PFSK-1 (cell line): ENCODE measurements at regions not wholly inside any gene's neighbourhood (a gene's known extent, or its start where the extent isn't known, plus 50 kb on each side); places are given as distances from the start of the nearest gene placed in this dataset.

ENCODE experiments used
- POLR2AphosphoS5 ChIP-seq: IDR thresholded peaks from 2 replicates; pipeline ENCODE4 v1.6.1; 2012; ENCODE audit warnings: low read depth, mild to moderate bottlenecking, control low read depth, low read length, moderate library complexity
- SIN3A ChIP-seq: IDR thresholded peaks from 2 replicates; pipeline ENCODE4 v1.6.1; 2012; ENCODE audit warnings: mild to moderate bottlenecking, low read length, moderate library complexity, borderline replicate concordance; ENCODE audit not compliant: insufficient read depth
- TAF1 ChIP-seq: IDR thresholded peaks from 2 replicates; pipeline ENCODE4 v1.6.1; 2012; ENCODE audit warnings: low read length, control low read depth, borderline replicate concordance; ENCODE audit not compliant: insufficient read depth
- TF ChIP-seq, protein P1 (sequence below), 2 experiments: IDR thresholded peaks; 2 replicates each; pipeline versions ENCODE4 v1.6.1 to v1.8.0; 2011 to 2012; ENCODE audit warnings: low read depth in 2 of 2, low read length in 2 of 2, control low read depth in 1 of 2, inconsistent platforms in 1 of 2, mild to moderate bottlenecking in 1 of 2, moderate library complexity in 1 of 2; ENCODE audit not compliant: insufficient read depth in 1 of 2

DNA sequence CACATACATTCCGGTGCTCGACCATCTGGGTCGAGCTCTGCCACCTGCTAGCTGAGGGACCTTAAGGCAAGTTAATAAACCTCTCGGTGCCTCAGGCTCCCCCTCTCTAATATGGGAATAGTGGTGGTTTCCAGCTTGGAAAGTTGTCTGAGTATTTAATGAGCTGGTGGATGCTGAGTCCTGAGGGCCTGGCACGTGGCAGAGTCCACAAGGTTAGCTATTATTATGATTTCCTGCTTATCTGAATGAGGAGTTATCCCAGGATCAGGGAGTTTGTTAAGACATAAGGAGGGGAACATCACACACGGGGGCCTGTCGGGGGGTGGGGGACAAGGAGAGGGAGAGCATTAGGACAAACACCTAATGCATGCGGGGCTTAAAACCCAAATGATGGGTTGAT, 80.1 kb upstream of the SLC22A23 start:
- TF ChIP-seq POLR2AphosphoS5 (no peak), SIN3A (no peak), TAF1 (no peak)
- TF ChIP-seq, protein P1, sequence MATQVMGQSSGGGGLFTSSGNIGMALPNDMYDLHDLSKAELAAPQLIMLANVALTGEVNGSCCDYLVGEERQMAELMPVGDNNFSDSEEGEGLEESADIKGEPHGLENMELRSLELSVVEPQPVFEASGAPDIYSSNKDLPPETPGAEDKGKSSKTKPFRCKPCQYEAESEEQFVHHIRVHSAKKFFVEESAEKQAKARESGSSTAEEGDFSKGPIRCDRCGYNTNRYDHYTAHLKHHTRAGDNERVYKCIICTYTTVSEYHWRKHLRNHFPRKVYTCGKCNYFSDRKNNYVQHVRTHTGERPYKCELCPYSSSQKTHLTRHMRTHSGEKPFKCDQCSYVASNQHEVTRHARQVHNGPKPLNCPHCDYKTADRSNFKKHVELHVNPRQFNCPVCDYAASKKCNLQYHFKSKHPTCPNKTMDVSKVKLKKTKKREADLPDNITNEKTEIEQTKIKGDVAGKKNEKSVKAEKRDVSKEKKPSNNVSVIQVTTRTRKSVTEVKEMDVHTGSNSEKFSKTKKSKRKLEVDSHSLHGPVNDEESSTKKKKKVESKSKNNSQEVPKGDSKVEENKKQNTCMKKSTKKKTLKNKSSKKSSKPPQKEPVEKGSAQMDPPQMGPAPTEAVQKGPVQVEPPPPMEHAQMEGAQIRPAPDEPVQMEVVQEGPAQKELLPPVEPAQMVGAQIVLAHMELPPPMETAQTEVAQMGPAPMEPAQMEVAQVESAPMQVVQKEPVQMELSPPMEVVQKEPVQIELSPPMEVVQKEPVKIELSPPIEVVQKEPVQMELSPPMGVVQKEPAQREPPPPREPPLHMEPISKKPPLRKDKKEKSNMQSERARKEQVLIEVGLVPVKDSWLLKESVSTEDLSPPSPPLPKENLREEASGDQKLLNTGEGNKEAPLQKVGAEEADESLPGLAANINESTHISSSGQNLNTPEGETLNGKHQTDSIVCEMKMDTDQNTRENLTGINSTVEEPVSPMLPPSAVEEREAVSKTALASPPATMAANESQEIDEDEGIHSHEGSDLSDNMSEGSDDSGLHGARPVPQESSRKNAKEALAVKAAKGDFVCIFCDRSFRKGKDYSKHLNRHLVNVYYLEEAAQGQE (IDR thresholded peaks at IDR 0.05; ENCODE audit: insufficient read depth in 1 of 2, low read depth in 2 of 2, low read length in 2 of 2), result no peak
